B cell (primary cell): ENCODE measurements at regions not wholly inside any gene's neighbourhood (a gene's known extent, or its start where the extent isn't known, plus 50 kb on each side); places are given as distances from the start of the nearest gene placed in this dataset.

Experiments
- ATAC-seq: fragments of 200-7000 bp; cut with Tn5 transposase; one replicate; pipeline ENCODE4 v1.10.0; 2021; ENCODE audit warnings: low read depth, mild to moderate bottlenecking, moderate number of reproducible peaks, moderate library complexity
- CTCF ChIA-PET: fragments of 350-600 bp; sonication (Branson Sonifier 250); formaldehyde crosslinking; loops from one replicate; lab custom pipeline; 2021; ENCODE audit warnings: antibody characterized with exemption, inconsistent platforms; lab: Charles Lee
- POLR2A ChIA-PET: fragments of 350-600 bp; sonication (Branson Sonifier 250); formaldehyde crosslinking; loops from one replicate; lab custom pipeline; 2021; ENCODE audit warnings: antibody characterized with exemption; lab: Charles Lee
- DNase-seq: peaks from one replicate; pipeline ENCODE4 v3.0.0; 2013
- H2AFZ ChIP-seq: 2 replicates; pipeline ENCODE4 v1.6.1; 2012; ENCODE audit warnings: mild to moderate bottlenecking, low read depth, low read length; ENCODE audit not compliant: insufficient read depth, poor library complexity, severe bottlenecking
- H3K27ac ChIP-seq, 2 donors: 1 replicate in 1 of 2; 2 replicates in 1 of 2; pipeline ENCODE4 v1.5.1; 2012 to 2013; ENCODE audit warnings: low read length in 2 of 2, mild to moderate bottlenecking in 2 of 2, moderate library complexity in 1 of 2
- H3K27me3 ChIP-seq, 4 experiments: fragments of 200-600 bp in 1 of 4; sonication (generic) in 1 of 4; replicated peaks in 1 of 4; 1 replicate in 2 of 4; 2 replicates in 2 of 4; pipeline versions ENCODE4 v1.6.1 to v1.7.0; 2013 to 2016; ENCODE audit warnings: low read length in 3 of 4, mild to moderate bottlenecking in 2 of 4, mixed read lengths in 1 of 4, moderate library complexity in 1 of 4; ENCODE audit not compliant: insufficient read depth in 4 of 4, control insufficient read depth in 3 of 4; ENCODE audit errors: control extremely low read depth in 1 of 4
- H3K36me3 ChIP-seq, 2 experiments: replicated peaks in 1 of 2; 1 replicate in 1 of 2; 2 replicates in 1 of 2; pipeline versions ENCODE4 v1.6.1 to v1.7.1; 2013; ENCODE audit warnings: low read length in 1 of 2; ENCODE audit not compliant: insufficient read depth in 2 of 2, control insufficient read depth in 1 of 2; ENCODE audit errors: control extremely low read depth in 1 of 2, extremely low read depth in 1 of 2
- H3K4me1 ChIP-seq, 2 donors: fragments of 200-600 bp in 1 of 2; sonication (generic) in 1 of 2; 1 replicate in 1 of 2; 2 replicates in 1 of 2; pipeline versions ENCODE4 v1.5.1 to v1.6.1; 2013 to 2017; ENCODE audit warnings: low read length in 2 of 2; ENCODE audit not compliant: control insufficient read depth in 2 of 2, insufficient read depth in 2 of 2
- H3K4me2 ChIP-seq: replicated peaks from 2 replicates; pipeline ENCODE3; 2012; ENCODE audit warnings: mild to moderate bottlenecking, low read depth, low read length; ENCODE audit not compliant: poor library complexity, severe bottlenecking
- H3K4me3 ChIP-seq, 5 experiments: fragments of 200-600 bp in 1 of 5; sonication (generic) in 1 of 5; 1 replicate in 3 of 5; 2 replicates in 2 of 5; pipeline versions ENCODE4 v1.5.1 to v1.7.0; 2011 to 2016; ENCODE audit warnings: low read length in 4 of 5, mild to moderate bottlenecking in 4 of 5, low read depth in 2 of 5, control low read depth in 1 of 5, moderate library complexity in 1 of 5; ENCODE audit not compliant: insufficient read depth in 1 of 5; ENCODE audit errors: control extremely low read depth in 1 of 5, extremely low read depth in 1 of 5
- H3K79me2 ChIP-seq: fragments of 200-600 bp; sonication (generic); one replicate; pipeline ENCODE4 v1.6.0; 2016; ENCODE audit warnings: low read length; ENCODE audit not compliant: control insufficient read depth, insufficient read depth
- H3K9ac ChIP-seq: fragments of 200-600 bp; sonication (generic); 2 replicates; pipeline ENCODE4 v1.6.1; 2017; ENCODE audit warnings: mild to moderate bottlenecking, low read length, moderate library complexity
- H3K9me3 ChIP-seq, 3 donors: one replicate each; pipeline versions ENCODE4 v1.6.1 to v1.7.1; 2013; ENCODE audit warnings: low read length in 2 of 3; ENCODE audit not compliant: control insufficient read depth in 2 of 3, insufficient read depth in 1 of 3; ENCODE audit errors: control extremely low read depth in 1 of 3
- H4K20me1 ChIP-seq: 2 replicates; pipeline ENCODE4 v1.6.0; 2012; ENCODE audit warnings: mild to moderate bottlenecking, low read length; ENCODE audit not compliant: insufficient read depth, control insufficient read depth, poor library complexity, severe bottlenecking
- H3K27ac Mint-ChIP-seq: one replicate; pipeline ENCODE4 v1.8.0; 2021; ENCODE audit warnings: mixed read lengths
- H3K27me3 Mint-ChIP-seq: one replicate; pipeline ENCODE4 v1.8.0; 2021; ENCODE audit warnings: mixed read lengths
- H3K4me1 Mint-ChIP-seq: one replicate; pipeline ENCODE4 v1.8.0; 2021; ENCODE audit warnings: mixed read lengths
- H3K4me3 Mint-ChIP-seq: one replicate; pipeline ENCODE4 v1.8.0; 2021; ENCODE audit warnings: mixed read lengths
- H3K9me3 Mint-ChIP-seq: one replicate; pipeline ENCODE4 v1.8.0; 2022; ENCODE audit warnings: mixed read lengths; ENCODE audit not compliant: insufficient read depth
- CTCF ChIP-seq: fragments of 200-600 bp; IDR thresholded peaks from one replicate; pipeline ENCODE4 v1.8.0; 2022; ENCODE audit warnings: antibody characterized with exemption, mild to moderate bottlenecking
- EZH2 ChIP-seq: IDR thresholded peaks from 2 replicates; pipeline ENCODE4 v1.6.1; 2012; ENCODE audit warnings: borderline replicate concordance, low read depth, mild to moderate bottlenecking, moderate library complexity, low read length; ENCODE audit not compliant: insufficient read depth, poor library complexity, severe bottlenecking
- WGBS: methylation state at CpG from one replicate; pipeline ENCODE4 v1.1.5; 2013; ENCODE audit warnings: missing lambda C conversion rate; ENCODE audit not compliant: insufficient coverage; 5-methylcytosine and 5-hydroxymethylcytosine counted together
- intact Hi-C: fragments of 100-400 bp; cut with micrococcal nuclease; formaldehyde crosslinking; loops from one replicate; pipeline ENCODE4 v1.10.0; 2022

GRCh38 chr4:176858839-176859238 is 66.1 kb upstream of the VEGFC start:
- Mint-ChIP-seq H3K9me3 (peaks cover 6% of the 10 kb centered on the region), H3K27me3 (no peaks in the 10 kb centered on the region), H3K4me3 (no peak overlapping the region), H3K27ac (no peak overlapping the region), H3K4me1 (no peaks in the 10 kb centered on the region)
- ChIA-PET POLR2A (no interaction called here), CTCF (no interaction called here)
- H2AFZ ChIP-seq = no peak overlapping the region
- H4K20me1 ChIP-seq = no peaks in the 10 kb centered on the region
- intact Hi-C loops = no loop called here
- no peak overlapping the region for H3K9ac ChIP-seq
- no peak overlapping the region for H3K4me3 ChIP-seq
- H3K4me2 ChIP-seq = no peak overlapping the region
- TF ChIP-seq CTCF (no peak), EZH2 (no peak)
- no peaks in the 10 kb centered on the region for H3K27me3 ChIP-seq
- peaks cover 0 to 2% (median 0%) of the 10 kb centered on the region in 3 donors for H3K9me3 ChIP-seq
- no peaks in the 10 kb centered on the region for H3K4me1 ChIP-seq
- no peaks in the 10 kb centered on the region for H3K36me3 ChIP-seq
- ATAC-seq (no peak), DNase-seq (no peak)
- no peaks in the 10 kb centered on the region for H3K79me2 ChIP-seq
- H3K27ac ChIP-seq = no peak overlapping the region

GRCh38 chr4:176864238-176864637 is 71.5 kb upstream of the VEGFC start:
- no CpG with 5 or more reads among the region's 1 CpG for WGBS
- no peak for ATAC-seq

More at GRCh38 chr4:176864238-176864637, 71.5 kb upstream of the VEGFC start:
- Mint-ChIP-seq H3K4me1 (no peaks in the 10 kb centered on the region), H3K9me3 (peaks cover 6% of the 10 kb centered on the region), H3K4me3 (no peak overlapping the region), H3K27me3 (no peaks in the 10 kb centered on the region), H3K27ac (no peak overlapping the region)
- intact Hi-C loops = no loop called here
- Histone ChIP-seq H3K9me3 (no peaks in the 10 kb centered on the region), H3K4me1 (no peaks in the 10 kb centered on the region), H3K9ac (no peak overlapping the region), H3K27me3 (no peaks in the 10 kb centered on the region), H3K27ac (no peak overlapping the region), H3K36me3 (no peaks in the 10 kb centered on the region), H4K20me1 (no peaks in the 10 kb centered on the region), H2AFZ (no peak overlapping the region), H3K4me3 (no peak overlapping the region), H3K4me2 (no peak overlapping the region), H3K79me2 (no peaks in the 10 kb centered on the region)
- ChIA-PET CTCF (no interaction called here), POLR2A (no interaction called here)
- TF ChIP-seq CTCF (no peak), EZH2 (no peak)
- DNase-seq = no peak
